ENCODE measurements at regions not wholly inside any gene's neighbourhood (a gene's known extent, or its start where the extent isn't known, plus 50 kb on each side); places are given as distances from the start of the nearest gene placed in this dataset.

DNA sequence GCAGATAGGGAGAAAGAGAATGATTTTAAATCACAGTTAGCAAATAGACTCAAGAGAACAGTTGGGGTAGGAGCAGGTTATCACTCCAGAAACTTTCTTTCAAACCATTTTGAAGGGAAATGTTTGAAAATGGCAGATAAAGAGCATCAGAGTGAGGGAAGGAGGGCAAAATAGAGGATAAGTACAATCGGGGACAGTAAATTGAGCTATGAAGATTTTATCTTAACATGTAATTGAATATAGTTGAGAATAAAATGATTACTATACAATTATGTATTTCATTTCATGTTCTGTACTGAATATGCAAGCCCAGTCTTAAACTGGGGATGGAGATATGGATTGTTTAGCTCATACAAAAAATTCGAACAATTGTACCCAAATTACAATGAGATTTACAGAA lies 54.0 kb downstream of the MAP10 start:
- no peaks in the 10 kb centered on the region for H3K9me3 ChIP-seq (ENCODE audit: insufficient read depth, low read length)
- no peak overlapping the region for H3K27ac ChIP-seq (ENCODE audit: low read length)
- no peak overlapping the region for H2AFZ ChIP-seq (ENCODE audit: low read depth, low read length)
- H3K4me1 ChIP-seq (ENCODE audit: low read length), result no peaks in the 10 kb centered on the region
- TF ChIP-seq CTCF (IDR thresholded peaks at IDR 0.05; ENCODE audit: low read depth, low read length) (no peak), EZH2phosphoT487 (IDR thresholded peaks at IDR 0.05; ENCODE audit: low read depth) (no peak)
- H3K27me3 ChIP-seq (ENCODE audit: low read depth, low read length), result peaks cover 11% of the 10 kb centered on the region; the same call in 1 of the 2 replicates
- H4K20me1 ChIP-seq (ENCODE audit: insufficient read depth, low read length), result no peaks in the 10 kb centered on the region
- no peaks in the 10 kb centered on the region for H3K79me2 ChIP-seq (ENCODE audit: low read length)
- H3K4me3 ChIP-seq (ENCODE audit: low read length), result no peak overlapping the region
- H3K9ac ChIP-seq (ENCODE audit: low read length), result no peak overlapping the region
- H3K36me3 ChIP-seq (replicated peaks; ENCODE audit: low read depth, low read length), result no peaks in the 10 kb centered on the region
- no peak overlapping the region for H3K4me2 ChIP-seq (ENCODE audit: low read length)

DNA sequence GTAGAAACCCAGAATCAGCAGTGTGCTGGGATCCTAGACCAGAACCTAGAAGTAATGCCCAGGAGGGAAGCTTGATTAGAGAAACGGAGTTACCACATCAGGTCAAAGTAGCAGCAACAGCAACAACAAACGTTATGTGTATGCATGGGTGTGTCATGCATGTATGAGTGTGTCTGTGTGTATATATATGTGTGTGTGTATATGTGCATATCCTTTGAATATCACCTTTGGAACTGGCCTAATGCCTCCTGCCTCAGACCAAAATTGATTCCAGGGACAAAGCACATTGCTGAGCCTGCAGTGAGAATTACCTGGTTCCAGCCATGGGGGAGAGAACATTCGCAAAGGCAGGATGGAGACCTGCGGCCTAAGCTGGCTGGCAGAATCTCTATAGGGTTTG lies 55.9 kb downstream of the MAP10 start:
- H3K27me3 ChIP-seq (ENCODE audit: low read depth, low read length), result peaks cover 20% of the 10 kb centered on the region; the same call in 1 of the 2 replicates
- no peak overlapping the region for H3K4me2 ChIP-seq (ENCODE audit: low read length)
- H3K36me3 ChIP-seq (replicated peaks; ENCODE audit: low read depth, low read length), result no peaks in the 10 kb centered on the region
- no peaks in the 10 kb centered on the region for H4K20me1 ChIP-seq (ENCODE audit: insufficient read depth, low read length)
- no peak overlapping the region for H3K4me3 ChIP-seq (ENCODE audit: low read length)
- no peak overlapping the region for H3K27ac ChIP-seq (ENCODE audit: low read length)
- H3K79me2 ChIP-seq (ENCODE audit: low read length), result no peaks in the 10 kb centered on the region
- TF ChIP-seq CTCF (IDR thresholded peaks at IDR 0.05; ENCODE audit: low read depth, low read length) (no peak), EZH2phosphoT487 (IDR thresholded peaks at IDR 0.05; ENCODE audit: low read depth) (no peak)
- no peak overlapping the region for H3K9ac ChIP-seq (ENCODE audit: low read length)
- H2AFZ ChIP-seq (ENCODE audit: low read depth, low read length), result no peak overlapping the region
- no peaks in the 10 kb centered on the region for H3K9me3 ChIP-seq (ENCODE audit: insufficient read depth, low read length)
- H3K4me1 ChIP-seq (ENCODE audit: low read length), result no peaks in the 10 kb centered on the region

DNA sequence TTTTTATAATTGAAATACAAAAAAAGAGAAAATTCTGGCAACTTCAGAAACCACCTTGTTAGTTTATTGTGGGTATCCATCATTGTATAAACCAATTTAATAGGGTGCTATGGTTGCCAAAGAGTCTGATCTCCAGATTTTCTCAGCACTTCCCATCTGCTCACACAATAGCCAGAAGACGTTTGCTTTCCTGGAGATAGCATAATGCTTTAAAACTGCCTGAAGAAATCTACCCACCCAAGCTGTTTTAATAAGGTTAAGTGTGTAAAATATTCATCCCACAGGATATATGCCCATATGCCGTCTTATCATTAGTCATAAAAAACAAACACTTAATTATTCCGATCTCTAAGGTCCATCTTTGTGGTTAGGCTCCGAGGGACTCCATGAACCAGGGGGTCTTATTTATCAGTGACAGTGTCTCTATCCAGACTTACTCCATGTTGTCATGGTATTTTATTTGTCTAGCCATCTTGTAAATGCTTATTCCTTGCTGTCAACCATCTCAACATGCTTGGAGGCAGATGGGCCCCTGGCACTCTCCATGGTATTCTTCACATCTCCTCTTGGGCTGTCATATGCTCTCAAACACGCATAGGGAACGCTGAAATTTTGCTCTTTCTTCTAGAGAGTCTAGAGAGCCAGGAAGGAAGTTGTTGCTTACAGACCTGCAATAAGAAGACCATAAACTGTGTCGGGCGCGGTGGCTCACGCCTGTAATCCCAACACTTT lies 58.5 kb downstream of the MAP10 start:
- Histone ChIP-seq H3K4me3 (ENCODE audit: low read length) (no peak overlapping the region), H2AFZ (ENCODE audit: low read depth, low read length) (no peak overlapping the region), H3K9ac (ENCODE audit: low read length) (no peak overlapping the region), H3K79me2 (ENCODE audit: low read length) (no peaks in the 10 kb centered on the region), H3K9me3 (ENCODE audit: insufficient read depth, low read length) (no peaks in the 10 kb centered on the region), H3K27ac (ENCODE audit: low read length) (no peak overlapping the region), H3K4me2 (ENCODE audit: low read length) (no peak overlapping the region), H4K20me1 (ENCODE audit: insufficient read depth, low read length) (no peaks in the 10 kb centered on the region), H3K36me3 (replicated peaks; ENCODE audit: low read depth, low read length) (no peaks in the 10 kb centered on the region), H3K4me1 (ENCODE audit: low read length) (no peaks in the 10 kb centered on the region), H3K27me3 (ENCODE audit: low read depth, low read length) (peaks cover 20% of the 10 kb centered on the region; the same call in 1 of the 2 replicates)
- no peak for TF ChIP-seq CTCF (IDR thresholded peaks at IDR 0.05; ENCODE audit: low read depth, low read length)
- TF ChIP-seq EZH2phosphoT487 (IDR thresholded peaks at IDR 0.05; ENCODE audit: low read depth), result no peak

- H2AFZ ChIP-seq (ENCODE audit: low read depth, low read length), result no peak overlapping the region
- H3K36me3 ChIP-seq (replicated peaks; ENCODE audit: low read depth, low read length), result no peaks in the 10 kb centered on the region
- no peak for TF ChIP-seq EZH2phosphoT487 (IDR thresholded peaks at IDR 0.05; ENCODE audit: low read depth)
- TF ChIP-seq CTCF (IDR thresholded peaks at IDR 0.05; ENCODE audit: low read depth, low read length), result no peak
- H4K20me1 ChIP-seq (ENCODE audit: insufficient read depth, low read length), result no peaks in the 10 kb centered on the region
- H3K9ac ChIP-seq (ENCODE audit: low read length), result no peak overlapping the region
- peaks cover 12% of the 10 kb centered on the region; the same call in 1 of the 2 replicates for H3K27me3 ChIP-seq (ENCODE audit: low read depth, low read length)
- H3K27ac ChIP-seq (ENCODE audit: low read length), result no peak overlapping the region
- H3K79me2 ChIP-seq (ENCODE audit: low read length), result no peaks in the 10 kb centered on the region
- H3K4me1 ChIP-seq (ENCODE audit: low read length), result no peaks in the 10 kb centered on the region
- H3K4me2 ChIP-seq (ENCODE audit: low read length), result no peak overlapping the region
- no peaks in the 10 kb centered on the region for H3K9me3 ChIP-seq (ENCODE audit: insufficient read depth, low read length)
- H3K4me3 ChIP-seq (ENCODE audit: low read length), result no peak overlapping the region
Observed at GRCh38 chr1:232865102-232865931, 60.1 kb downstream of the MAP10 start.

Data from OCI-LY3 (cell line).